ENCODE measurements at regions not wholly inside any gene's neighbourhood (a gene's known extent, or its start where the extent isn't known, plus 50 kb on each side); places are given as distances from the start of the nearest gene placed in this dataset.

DNA sequence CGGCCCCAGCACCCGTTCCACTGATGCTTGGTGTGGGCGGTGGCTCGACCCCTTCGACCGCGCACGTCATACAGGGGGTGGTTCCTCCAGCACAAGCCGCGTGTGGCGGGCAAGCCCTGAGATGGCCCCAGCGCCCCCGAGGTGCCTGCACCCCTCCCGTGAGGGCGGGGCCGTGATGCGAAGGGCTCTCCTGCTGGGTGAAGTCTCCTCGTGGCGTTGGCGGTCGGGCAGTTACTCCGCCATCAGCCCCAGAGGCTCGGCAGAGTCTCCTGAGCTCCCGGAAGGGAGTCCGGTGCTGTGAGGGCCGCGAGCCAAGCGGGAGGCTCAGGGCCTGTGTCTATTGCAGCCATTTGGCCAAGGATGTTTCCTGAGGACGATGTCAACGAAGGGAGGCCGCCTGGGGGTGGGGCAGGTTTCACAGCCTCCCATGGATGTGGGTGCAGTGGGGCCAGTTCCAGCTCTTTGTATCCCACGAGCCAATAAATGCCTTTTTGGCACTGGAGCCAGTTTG lies 78.1 kb upstream of the GALNT9 start:
- TF ChIP-seq, protein P1, sequence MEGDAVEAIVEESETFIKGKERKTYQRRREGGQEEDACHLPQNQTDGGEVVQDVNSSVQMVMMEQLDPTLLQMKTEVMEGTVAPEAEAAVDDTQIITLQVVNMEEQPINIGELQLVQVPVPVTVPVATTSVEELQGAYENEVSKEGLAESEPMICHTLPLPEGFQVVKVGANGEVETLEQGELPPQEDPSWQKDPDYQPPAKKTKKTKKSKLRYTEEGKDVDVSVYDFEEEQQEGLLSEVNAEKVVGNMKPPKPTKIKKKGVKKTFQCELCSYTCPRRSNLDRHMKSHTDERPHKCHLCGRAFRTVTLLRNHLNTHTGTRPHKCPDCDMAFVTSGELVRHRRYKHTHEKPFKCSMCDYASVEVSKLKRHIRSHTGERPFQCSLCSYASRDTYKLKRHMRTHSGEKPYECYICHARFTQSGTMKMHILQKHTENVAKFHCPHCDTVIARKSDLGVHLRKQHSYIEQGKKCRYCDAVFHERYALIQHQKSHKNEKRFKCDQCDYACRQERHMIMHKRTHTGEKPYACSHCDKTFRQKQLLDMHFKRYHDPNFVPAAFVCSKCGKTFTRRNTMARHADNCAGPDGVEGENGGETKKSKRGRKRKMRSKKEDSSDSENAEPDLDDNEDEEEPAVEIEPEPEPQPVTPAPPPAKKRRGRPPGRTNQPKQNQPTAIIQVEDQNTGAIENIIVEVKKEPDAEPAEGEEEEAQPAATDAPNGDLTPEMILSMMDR (conservative IDR thresholded peaks at IDR 0.05; ENCODE audit: low read depth, low read length): no peak
- no peak for DNase-seq (ENCODE audit: low read depth)

DNA sequence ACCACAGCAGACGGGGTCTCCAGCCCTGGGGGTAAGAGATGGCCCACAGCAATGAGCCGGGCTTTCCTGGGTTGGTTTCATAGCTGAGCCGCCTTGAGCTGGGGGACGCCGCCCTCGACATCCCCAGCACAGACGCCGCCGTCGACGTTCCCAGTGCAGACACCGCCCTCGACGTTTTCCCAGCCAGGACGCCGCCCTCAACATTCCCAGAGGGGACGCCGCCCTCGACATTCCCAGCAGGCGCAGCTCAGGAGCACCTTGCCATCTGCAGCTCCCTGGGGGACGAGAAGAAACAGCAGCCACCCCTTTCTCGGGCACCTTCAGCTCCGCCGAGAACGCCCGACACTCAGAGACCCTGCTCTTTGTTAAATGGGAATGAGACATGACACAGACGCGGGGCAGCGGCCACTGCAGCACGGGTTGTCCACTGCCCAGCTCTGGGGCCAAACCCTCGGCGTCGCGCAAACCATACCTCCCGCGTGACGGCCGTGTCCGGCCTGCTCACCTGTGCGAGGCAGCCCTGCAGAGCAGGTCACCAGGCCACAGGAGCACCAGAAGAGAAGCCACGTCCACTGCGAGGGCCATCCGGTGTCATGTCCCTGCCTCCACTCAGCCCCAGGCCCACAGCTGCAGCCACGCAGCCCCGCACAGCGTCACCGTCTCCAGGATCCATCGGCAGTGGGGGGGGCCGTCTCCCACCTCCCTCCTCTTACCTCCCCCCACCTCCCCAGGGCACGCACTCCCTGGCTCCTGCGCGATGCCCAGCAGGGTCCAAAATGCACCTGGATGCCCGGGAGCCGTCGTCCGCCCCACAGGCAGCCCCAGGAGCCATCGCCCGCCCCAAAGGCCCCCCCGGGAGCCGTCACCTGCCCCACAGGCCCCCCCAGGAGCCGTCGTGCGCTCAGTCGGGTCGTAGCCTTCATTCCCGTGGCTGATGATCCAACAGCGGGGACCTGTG lies 77.4 kb upstream of the GALNT9 start:
- TF ChIP-seq, protein P1 (conservative IDR thresholded peaks at IDR 0.05; ENCODE audit: low read depth, low read length): no peak
- no peak for DNase-seq (ENCODE audit: low read depth)
- H3K4me3 ChIP-seq (ENCODE audit: low read length): no peak overlapping the region

More for the DNA sequence above, 78.1 kb upstream of the GALNT9 start:
- no peak overlapping the region for H3K4me3 ChIP-seq (ENCODE audit: low read length)

DNA sequence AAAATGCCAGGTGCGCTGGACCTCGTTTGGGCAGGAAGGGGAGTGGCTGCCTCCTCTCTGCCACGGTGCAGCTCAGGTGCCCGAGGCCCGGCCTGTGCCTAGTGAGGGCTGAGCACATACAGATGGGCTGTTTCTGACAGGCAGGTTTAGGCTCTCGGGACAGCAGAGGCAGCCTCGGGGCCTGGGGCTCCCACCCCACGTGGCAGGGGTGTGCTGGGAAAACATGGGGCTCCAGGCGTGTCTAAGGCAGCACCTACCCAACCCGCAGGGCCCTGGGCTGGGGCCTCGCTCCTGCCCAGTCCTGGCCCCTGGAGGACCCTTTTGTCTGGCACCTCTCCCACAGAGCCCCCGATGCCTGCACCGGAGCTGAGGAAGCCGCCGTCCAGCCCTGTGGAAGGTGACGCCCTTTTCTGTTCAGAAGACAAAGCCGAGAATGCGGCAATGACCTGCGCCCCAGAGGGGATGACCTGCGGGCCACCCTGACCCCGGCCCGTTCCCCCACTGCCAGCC lies 76.4 kb upstream of the GALNT9 start:
- TF ChIP-seq, protein P1 (conservative IDR thresholded peaks at IDR 0.05; ENCODE audit: low read depth, low read length): no peak
- H3K4me3 ChIP-seq (ENCODE audit: low read length): no peak overlapping the region
- no peak for DNase-seq (ENCODE audit: low read depth)

DNA sequence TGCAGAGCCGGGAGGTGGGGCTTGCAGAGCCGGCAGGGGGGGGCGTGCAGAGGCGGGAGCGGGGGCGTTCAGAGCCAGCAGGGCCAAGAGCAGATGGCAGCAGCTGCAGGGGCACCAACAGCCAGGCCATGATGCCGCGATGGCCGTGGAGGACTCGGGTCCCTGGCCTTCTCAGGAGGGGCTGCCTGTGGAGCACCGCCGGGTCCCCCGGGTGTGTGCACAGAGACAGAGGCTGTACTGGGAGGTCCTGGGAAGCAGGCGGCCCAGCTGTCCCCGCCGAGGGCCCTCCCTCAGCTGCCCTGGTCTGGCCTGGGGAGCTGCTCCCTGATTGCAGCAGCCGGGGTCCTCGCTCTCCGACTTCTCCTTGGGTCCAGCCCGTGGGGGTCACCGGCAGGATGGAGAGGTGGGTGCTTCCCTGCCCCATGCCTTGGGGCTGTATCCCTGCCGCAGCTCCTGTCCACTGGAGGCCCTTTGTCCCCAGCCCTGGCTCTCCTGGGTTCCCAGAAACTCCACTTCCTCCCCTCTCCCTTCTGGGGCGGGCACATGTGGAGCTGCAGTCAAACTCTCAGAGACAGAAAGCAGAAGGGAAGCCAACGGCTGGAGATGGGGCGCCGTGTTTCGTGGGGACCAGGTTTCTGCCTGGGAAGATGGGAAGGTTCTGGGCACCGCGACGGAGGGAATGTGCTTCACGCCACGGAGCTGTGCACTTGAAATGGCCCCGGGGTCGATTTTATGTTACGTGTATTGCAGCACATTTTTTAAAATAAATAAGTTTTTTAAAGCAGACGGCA lies 75.8 kb upstream of the GALNT9 start:
- TF ChIP-seq, protein P1 (conservative IDR thresholded peaks at IDR 0.05; ENCODE audit: low read depth, low read length): no peak
- no peak for DNase-seq (ENCODE audit: low read depth)
- H3K4me3 ChIP-seq (ENCODE audit: low read length): no peak overlapping the region

DNA sequence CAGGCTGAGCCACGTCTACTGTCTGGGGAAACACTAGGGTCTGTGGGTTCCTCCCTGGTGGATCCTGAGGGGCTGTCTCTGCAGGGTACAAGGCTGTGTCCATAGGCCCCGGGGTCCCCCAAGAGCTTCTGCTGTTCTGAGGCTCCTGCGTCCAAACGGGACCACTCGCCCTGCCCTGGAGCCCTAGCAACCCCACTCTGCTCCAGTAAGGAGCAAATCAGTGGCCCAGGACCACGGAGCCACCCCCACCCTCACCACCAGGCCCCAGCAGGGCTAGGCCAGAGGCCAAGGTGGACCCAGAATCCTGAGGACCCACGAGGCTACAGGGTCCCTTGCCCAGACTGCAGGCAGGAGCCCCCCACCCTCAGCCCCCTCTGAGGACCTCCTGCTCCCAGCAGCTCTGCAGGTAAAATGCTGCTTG lies 75.1 kb upstream of the GALNT9 start:
- TF ChIP-seq, protein P1 (conservative IDR thresholded peaks at IDR 0.05; ENCODE audit: low read depth, low read length): no peak
- DNase-seq (ENCODE audit: low read depth): no peak
- no peak overlapping the region for H3K4me3 ChIP-seq (ENCODE audit: low read length)

DNA sequence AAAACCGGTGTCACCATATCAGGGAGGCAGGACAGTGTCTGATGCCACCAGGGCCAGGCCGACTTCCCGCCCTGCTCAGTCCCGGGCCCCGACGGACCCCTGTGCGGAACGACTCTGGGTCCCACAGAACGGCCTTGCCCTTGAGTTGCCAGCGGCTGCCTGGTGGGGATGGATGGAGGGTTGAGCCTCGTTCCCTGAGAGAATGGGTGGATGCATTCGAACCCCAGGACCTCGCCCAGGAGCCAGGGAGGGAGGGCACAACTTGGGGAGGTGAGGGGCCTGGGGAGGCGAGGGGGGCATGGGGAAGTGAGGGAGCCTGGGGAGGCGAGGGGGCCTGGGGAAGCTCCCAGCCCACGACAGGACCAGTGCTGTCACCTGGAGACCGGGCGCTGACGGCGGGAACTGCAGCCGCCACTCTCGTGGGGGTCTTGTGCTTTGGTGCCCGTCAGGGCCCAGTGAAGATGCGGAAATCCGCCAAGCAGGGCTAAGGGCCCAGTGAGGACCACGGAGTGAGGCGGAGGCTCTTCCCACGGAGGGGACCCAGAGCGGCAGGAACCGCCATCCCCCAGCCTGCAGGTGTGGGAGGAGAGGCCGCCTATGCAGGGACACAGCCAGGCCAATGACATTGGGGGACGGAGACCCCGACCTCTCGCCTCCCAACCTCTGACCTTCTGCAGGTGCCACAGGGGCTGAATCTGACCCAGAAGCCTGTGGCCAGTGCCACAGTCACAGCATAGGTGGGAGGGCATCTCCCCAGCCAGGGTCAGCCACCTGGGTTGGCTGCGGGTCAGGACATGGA lies 74.4 kb upstream of the GALNT9 start:
- TF ChIP-seq, protein P1 (conservative IDR thresholded peaks at IDR 0.05; ENCODE audit: low read depth, low read length): no peak
- no peak for DNase-seq (ENCODE audit: low read depth)
- H3K4me3 ChIP-seq (ENCODE audit: low read length): no peak overlapping the region

Measured in retinal pigment epithelial cell (primary cell).